Natural killer cell (primary cell): ENCODE measurements at regions not wholly inside any gene's neighbourhood (a gene's known extent, or its start where the extent isn't known, plus 50 kb on each side); places are given as distances from the start of the nearest gene placed in this dataset.

Experiments
- ATAC-seq, 3 donors: fragments of 150-1000 bp in 2 of 3; fragments of 200-7000 bp in 1 of 3; cut with Tn5 transposase; 1 replicate in 1 of 3; 2 replicates in 2 of 3; pipeline ENCODE4 v1.10.0; 2021; ENCODE audit warnings: mild to moderate bottlenecking in 2 of 3, moderate library complexity in 2 of 3
- DNase-seq, 2 donors: peaks; one replicate each; pipeline versions ENCODE4 v3.0.0 to v3.0.0-alpha.2; 2013 to 2021; ENCODE audit warnings: mixed read lengths in 1 of 2
- H3K27ac ChIP-seq: one replicate; pipeline ENCODE4 v1.5.1; 2013; ENCODE audit warnings: mild to moderate bottlenecking, low read length
- H3K27me3 ChIP-seq: one replicate; pipeline ENCODE4 v1.6.1; 2013; ENCODE audit warnings: low read length; ENCODE audit not compliant: control insufficient read depth, insufficient read depth
- H3K36me3 ChIP-seq: one replicate; pipeline ENCODE4 v1.6.1; 2013; ENCODE audit warnings: low read length; ENCODE audit not compliant: control insufficient read depth, insufficient read depth
- H3K4me1 ChIP-seq: one replicate; pipeline ENCODE4 v1.6.1; 2013; ENCODE audit warnings: low read length; ENCODE audit not compliant: control insufficient read depth, insufficient read depth
- H3K4me3 ChIP-seq: one replicate; pipeline ENCODE4 v1.5.1; 2013; ENCODE audit warnings: low read length
- H3K9me3 ChIP-seq: one replicate; pipeline ENCODE4 v1.6.1; 2013; ENCODE audit warnings: low read length; ENCODE audit not compliant: control insufficient read depth, insufficient read depth
- H3K27ac Mint-ChIP-seq, 2 donors: one replicate each; pipeline ENCODE4 v1.8.0; 2022; ENCODE audit warnings: mild to moderate bottlenecking in 2 of 2, mixed read lengths in 2 of 2, moderate library complexity in 1 of 2
- H3K27me3 Mint-ChIP-seq, 2 donors: one replicate each; pipeline ENCODE4 v1.8.0; 2022; ENCODE audit warnings: low read depth in 2 of 2, mixed read lengths in 2 of 2
- H3K36me3 Mint-ChIP-seq: one replicate; pipeline ENCODE4 v1.8.0; 2022; ENCODE audit warnings: mixed read lengths
- H3K4me1 Mint-ChIP-seq, 2 donors: one replicate each; pipeline ENCODE4 v1.8.0; 2022; ENCODE audit warnings: mixed read lengths in 2 of 2
- H3K4me3 Mint-ChIP-seq: one replicate; pipeline ENCODE4 v1.8.0; 2022; ENCODE audit warnings: mild to moderate bottlenecking, moderate library complexity, mixed read lengths
- H3K9me3 Mint-ChIP-seq, 2 donors: one replicate each; pipeline ENCODE4 v1.8.0; 2022; ENCODE audit warnings: mixed read lengths in 2 of 2
- CTCF ChIP-seq: fragments of 200-600 bp; IDR thresholded peaks from one replicate; pipeline ENCODE4 v1.8.0; 2022; ENCODE audit warnings: antibody characterized with exemption
- WGBS: methylation state at CpG from one replicate; pipeline ENCODE4 v1.1.7; 2013; ENCODE audit warnings: missing lambda C conversion rate; ENCODE audit not compliant: insufficient coverage; 5-methylcytosine and 5-hydroxymethylcytosine counted together
- intact Hi-C: fragments of 100-400 bp; cut with micrococcal nuclease; formaldehyde crosslinking; loops from one replicate; pipeline ENCODE4 v1.14.2; 2022

- ATAC-seq: no peak
- no peaks in the 10 kb centered on the region for H3K9me3 ChIP-seq
- no peaks in the 10 kb centered on the region for H3K36me3 ChIP-seq
- intact Hi-C loops: no loop called here
- no peaks in the 10 kb centered on the region for H3K36me3 Mint-ChIP-seq
- WGBS: 81% methylated on average over 15 of the region's 15 CpGs
- H3K9me3 Mint-ChIP-seq: no peaks in the 10 kb centered on the region
- no peak for DNase-seq
- no peaks in the 10 kb centered on the region for H3K4me1 ChIP-seq
- no peak overlapping the region for H3K4me3 ChIP-seq
- no peak for TF ChIP-seq CTCF
- no peaks in the 10 kb centered on the region for H3K4me1 Mint-ChIP-seq
- H3K27me3 Mint-ChIP-seq: peaks cover 17 to 20% of the 10 kb centered on the region in 2 donors
- H3K27ac Mint-ChIP-seq: no peak overlapping the region
- no peak overlapping the region for H3K4me3 Mint-ChIP-seq
- H3K27ac ChIP-seq: no peak overlapping the region
- H3K27me3 ChIP-seq: no peaks in the 10 kb centered on the region
These were observed 78.6 kb upstream of the RTL6 start for GRCh38 chr22:44576311-44577260.

GRCh38 chr22:44575381-44576268, 77.6 kb upstream of the RTL6 start:
- Histone ChIP-seq H3K9me3 (no peaks in the 10 kb centered on the region), H3K4me1 (no peaks in the 10 kb centered on the region), H3K36me3 (no peaks in the 10 kb centered on the region), H3K4me3 (no peak overlapping the region), H3K27me3 (no peaks in the 10 kb centered on the region), H3K27ac (no peak overlapping the region)
- DNase-seq: no peak
- no peak for TF ChIP-seq CTCF
- intact Hi-C loops: no loop called here
- no peak overlapping the region for H3K4me3 Mint-ChIP-seq
- no peaks in the 10 kb centered on the region for H3K9me3 Mint-ChIP-seq
- H3K36me3 Mint-ChIP-seq: no peaks in the 10 kb centered on the region
- no peaks in the 10 kb centered on the region for H3K4me1 Mint-ChIP-seq
- H3K27ac Mint-ChIP-seq: no peak overlapping the region
- WGBS: 64% methylated on average over 7 of the region's 7 CpGs
- peaks cover 17 to 19% of the 10 kb centered on the region in 2 donors for H3K27me3 Mint-ChIP-seq
- no peak for ATAC-seq

- TF ChIP-seq CTCF: no peak
- H3K36me3 ChIP-seq: no peaks in the 10 kb centered on the region
- H3K27me3 ChIP-seq: no peaks in the 10 kb centered on the region
- Mint-ChIP-seq H3K27ac (no peak overlapping the region), H3K4me1 (no peaks in the 10 kb centered on the region), H3K27me3 (peaks cover 13 to 21% of the 10 kb centered on the region in 2 donors), H3K36me3 (no peaks in the 10 kb centered on the region), H3K9me3 (no peaks in the 10 kb centered on the region), H3K4me3 (no peak overlapping the region)
- no peak overlapping the region for H3K27ac ChIP-seq
- H3K4me3 ChIP-seq: no peak overlapping the region
- H3K4me1 ChIP-seq: no peaks in the 10 kb centered on the region
- intact Hi-C loops: no loop called here
- 87% methylated on average over 16 of the region's 17 CpGs for WGBS
- no peaks in the 10 kb centered on the region for H3K9me3 ChIP-seq
- DNase-seq: no peak
- ATAC-seq: no peak
These were observed 76.8 kb upstream of the RTL6 start for GRCh38 chr22:44574640-44575380.
